PC-9 (cell line): ENCODE measurements at regions not wholly inside any gene's neighbourhood (a gene's known extent, or its start where the extent isn't known, plus 50 kb on each side); places are given as distances from the start of the nearest gene placed in this dataset.

Source experiments
- BruUV-seq: library from RNA; stranded (reverse); fragments of 400-500 nt; replicated peaks from 2 replicates; lab custom pipeline; 2021; lab: Mats Ljungman, UMichigan
- CTCF ChIA-PET: fragments of 300-600 bp; sonication (Branson Sonifier 250); formaldehyde crosslinking; loops from one replicate; lab custom pipeline; 2022; ENCODE audit warnings: antibody characterized with exemption; lab: Charles Lee
- POLR2A ChIA-PET: fragments of 300-600 bp; sonication (Branson Sonifier 250); formaldehyde crosslinking; loops from one replicate; lab custom pipeline; 2022; ENCODE audit warnings: antibody characterized with exemption; ENCODE audit not compliant: unreplicated experiment; lab: Charles Lee
- DNase-seq, 2 experiments: peaks; one replicate each; pipeline versions ENCODE4 v3.0.0 to v3.0.0-alpha.2; 2015 to 2022; ENCODE audit warnings: mixed read lengths in 1 of 2
- H2AFZ ChIP-seq: fragments of 200-600 bp; sonication (generic); 2 replicates; pipeline ENCODE4 v1.8.1; 2017; ENCODE audit warnings: antibody characterized with exemption
- H3F3A ChIP-seq: fragments of 200-600 bp; sonication (generic); 2 replicates; pipeline ENCODE4 v1.8.1; 2017; ENCODE audit warnings: antibody characterized with exemption, mild to moderate bottlenecking, low read depth; ENCODE audit not compliant: insufficient read depth
- H3K27ac ChIP-seq: fragments of 200-600 bp; sonication (generic); 2 replicates; pipeline ENCODE4 v1.6.1; 2016; ENCODE audit warnings: mixed run types
- H3K27me3 ChIP-seq: fragments of 200-600 bp; sonication (generic); 2 replicates; pipeline ENCODE4 v1.6.1; 2016; ENCODE audit warnings: low read depth, mixed run types; ENCODE audit not compliant: insufficient read depth
- H3K36me3 ChIP-seq: fragments of 200-600 bp; sonication (generic); 2 replicates; pipeline ENCODE4 v1.6.1; 2016; ENCODE audit warnings: low read depth, mixed run types
- H3K4me1 ChIP-seq: fragments of 200-600 bp; sonication (generic); replicated peaks from 2 replicates; pipeline ENCODE4 v1.6.1; 2016; ENCODE audit warnings: mixed run types; ENCODE audit not compliant: insufficient read depth
- H3K4me2 ChIP-seq: fragments of 200-600 bp; sonication (generic); 2 replicates; pipeline ENCODE4 v1.6.1; 2017; ENCODE audit warnings: mixed run types
- H3K4me3 ChIP-seq: fragments of 200-600 bp; sonication (generic); 2 replicates; pipeline ENCODE4 v1.6.1; 2016; ENCODE audit warnings: mixed run types
- H3K79me2 ChIP-seq: fragments of 200-600 bp; sonication (generic); 2 replicates; pipeline ENCODE4 v1.6.1; 2017; ENCODE audit warnings: low read depth, mixed run types
- H3K9me2 ChIP-seq: fragments of 200-600 bp; sonication (generic); 2 replicates; pipeline ENCODE4 v1.8.1; 2017; ENCODE audit warnings: mild to moderate bottlenecking; ENCODE audit not compliant: insufficient read depth
- H3K9me3 ChIP-seq: fragments of 200-600 bp; sonication (generic); 2 replicates; pipeline ENCODE4 v1.8.1; 2016; ENCODE audit warnings: low read depth; ENCODE audit not compliant: insufficient read depth
- H4K20me1 ChIP-seq: fragments of 200-600 bp; sonication (generic); 2 replicates; pipeline ENCODE4 v1.8.1; 2017; ENCODE audit not compliant: insufficient read depth
- CTCF ChIP-seq: fragments of 200-600 bp; sonication (generic); conservative IDR thresholded peaks from 2 replicates; pipeline ENCODE4 v1.6.1; 2017; ENCODE audit warnings: mixed run types, antibody characterized with exemption, mild to moderate bottlenecking, moderate library complexity
- EZH2 ChIP-seq: fragments of 200-600 bp; sonication (generic); IDR thresholded peaks from 2 replicates; pipeline ENCODE4 v1.8.0; 2017; ENCODE audit warnings: antibody characterized with exemption, low read depth
- intact Hi-C: fragments of 100-400 bp; cut with micrococcal nuclease; formaldehyde crosslinking; loops from one replicate; pipeline ENCODE4 v1.10.0; 2022; ENCODE audit not compliant: unreplicated experiment

- no TSS peak for BruUV-seq
Observed at GRCh38 chr10:33952692-33953360, 618.4 kb upstream of the NRP1 start.

GRCh38 chr10:33950206-33950605 lies 615.7 kb upstream of the NRP1 start:
- POLR2A ChIA-PET, result no interaction called here
- Histone ChIP-seq H4K20me1 (no peaks in the 10 kb centered on the region), H3K36me3 (no peaks in the 10 kb centered on the region), H2AFZ (no peak overlapping the region), H3K4me3 (no peak overlapping the region), H3K4me1 (no peaks in the 10 kb centered on the region), H3F3A (no peaks in the 10 kb centered on the region), H3K27ac (no peak overlapping the region), H3K27me3 (no peaks in the 10 kb centered on the region), H3K79me2 (no peaks in the 10 kb centered on the region), H3K9me2 (no peaks in the 10 kb centered on the region), H3K4me2 (no peak overlapping the region), H3K9me3 (no peaks in the 10 kb centered on the region)
- CTCF ChIA-PET, result no interaction called here
- no peak for DNase-seq
- no TSS peak for BruUV-seq
- no peak for TF ChIP-seq EZH2
- no peak for TF ChIP-seq CTCF
- intact Hi-C loops, result no loop called here

More at GRCh38 chr10:33952692-33953360, 618.4 kb upstream of the NRP1 start:
- Histone ChIP-seq H3K9me3 (no peaks in the 10 kb centered on the region), H2AFZ (no peak overlapping the region), H3K27ac (no peak overlapping the region), H3K9me2 (no peaks in the 10 kb centered on the region), H3F3A (no peaks in the 10 kb centered on the region), H3K36me3 (no peaks in the 10 kb centered on the region), H3K4me1 (no peaks in the 10 kb centered on the region), H3K79me2 (no peaks in the 10 kb centered on the region), H4K20me1 (no peaks in the 10 kb centered on the region), H3K4me2 (no peak overlapping the region), H3K4me3 (no peak overlapping the region), H3K27me3 (no peaks in the 10 kb centered on the region)
- POLR2A ChIA-PET, result no interaction called here
- intact Hi-C loops, result no loop called here
- CTCF ChIA-PET, result no interaction called here
- TF ChIP-seq CTCF, result no peak
- no peak for TF ChIP-seq EZH2
- peak in 1 of 2 experiments; percentile 39 for DNase-seq

GRCh38 chr10:33947544-33947943 lies 613.1 kb upstream of the NRP1 start:
- DNase-seq, result no peak
- TF ChIP-seq EZH2 (no peak), CTCF (no peak)
- Histone ChIP-seq H3K4me2 (no peak overlapping the region), H3K9me2 (no peaks in the 10 kb centered on the region), H3K27me3 (no peaks in the 10 kb centered on the region), H3K4me3 (no peak overlapping the region), H3F3A (no peaks in the 10 kb centered on the region), H2AFZ (no peak overlapping the region), H4K20me1 (no peaks in the 10 kb centered on the region), H3K36me3 (no peaks in the 10 kb centered on the region), H3K4me1 (no peaks in the 10 kb centered on the region), H3K9me3 (no peaks in the 10 kb centered on the region), H3K27ac (no peak overlapping the region), H3K79me2 (no peaks in the 10 kb centered on the region)
- intact Hi-C loops, result no loop called here
- BruUV-seq, result no TSS peak
- ChIA-PET CTCF (no interaction called here), POLR2A (no interaction called here)
